DND-41 (cell line): ENCODE measurements at regions not wholly inside any gene's neighbourhood (a gene's known extent, or its start where the extent isn't known, plus 50 kb on each side); places are given as distances from the start of the nearest gene placed in this dataset.

Source experiments
- CTCF ChIP-seq: IDR thresholded peaks from 2 replicates; pipeline ENCODE4 v1.5.1; 2012; ENCODE audit warnings: borderline replicate concordance, low read length, moderate library complexity, mild to moderate bottlenecking; ENCODE audit not compliant: poor library complexity, severe bottlenecking; ENCODE audit errors: extremely low read depth
- EZH2 ChIP-seq: IDR thresholded peaks from 3 replicates; pipeline ENCODE4 v1.6.1; 2012; ENCODE audit warnings: borderline replicate concordance, low read depth, mild to moderate bottlenecking, moderate library complexity, low read length, inconsistent platforms; ENCODE audit not compliant: severe bottlenecking

GRCh38 chr2:147614979-147615470, 229.8 kb upstream of the ACVR2A start:
- no peak for TF ChIP-seq CTCF
- TF ChIP-seq EZH2 = no peak
